Uterus (tissue), 3 donors: ENCODE measurements at regions not wholly inside any gene's neighbourhood (a gene's known extent, or its start where the extent isn't known, plus 50 kb on each side); places are given as distances from the start of the nearest gene placed in this dataset.

Experiments
- DNase-seq, 2 donors: peaks; one replicate each; pipeline ENCODE4 v3.0.0-alpha.2; 2019 to 2020
- H3K27ac ChIP-seq, 2 donors: fragments of 200-600 bp; sonication (generic); 1 replicate in 1 of 2; 2 replicates in 1 of 2; pipeline ENCODE4 v1.5.1; 2016 to 2018
- H3K27me3 ChIP-seq, 2 donors: fragments of 200-600 bp; sonication (generic); one replicate each; pipeline ENCODE4 v1.5.1; 2018 to 2019; ENCODE audit warnings: control low read depth in 1 of 2
- H3K36me3 ChIP-seq, 2 donors: fragments of 200-600 bp; sonication (generic); one replicate each; pipeline ENCODE4 v1.5.1; 2019; ENCODE audit warnings: control low read depth in 1 of 2
- H3K4me1 ChIP-seq, 2 donors: fragments of 200-600 bp; sonication (generic); one replicate each; pipeline ENCODE4 v1.5.1; 2018 to 2019; ENCODE audit warnings: control low read depth in 1 of 2
- H3K4me3 ChIP-seq, 2 donors: fragments of 200-600 bp; sonication (generic); 1 replicate in 1 of 2; 2 replicates in 1 of 2; pipeline ENCODE4 v1.5.1; 2018 to 2019; ENCODE audit warnings: mild to moderate bottlenecking in 1 of 2
- H3K9me3 ChIP-seq, 2 donors: fragments of 200-600 bp; sonication (generic); one replicate each; pipeline ENCODE4 v1.5.1; 2019; ENCODE audit warnings: control low read depth in 1 of 2
- CTCF ChIP-seq, 4 experiments: fragments of 200-600 bp in 2 of 4; fragments of 450-650 bp in 2 of 4; sonication (generic) in 2 of 4; IDR thresholded peaks; one replicate each; pipeline ENCODE4 v1.5.1; 2016 to 2019; ENCODE audit warnings: antibody characterized with exemption in 4 of 4, mild to moderate bottlenecking in 2 of 4, moderate library complexity in 1 of 4
- POLR2A ChIP-seq, 2 donors: fragments of 450-650 bp; IDR thresholded peaks; one replicate each; pipeline ENCODE4 v1.6.1; 2016; ENCODE audit warnings: antibody characterized with exemption in 2 of 2, mild to moderate bottlenecking in 1 of 2, moderate library complexity in 1 of 2
- intact Hi-C: fragments of 100-400 bp; cut with DNase I; formaldehyde crosslinking; loops from one replicate; pipeline ENCODE4 v1.15.1; 2023; ENCODE audit warnings: low total_unique reads
- donor health status: DM: yes; HTN: yes; CAD: no.

GRCh38 chr10:75292794-75293445 is 57.2 kb upstream of the COMTD1 start:
- no peak for DNase-seq
- Histone ChIP-seq H3K4me1 (peaks cover 0 to 7% of the 10 kb centered on the region in 2 donors), H3K27me3 (no peaks in the 10 kb centered on the region), H3K9me3 (no peaks in the 10 kb centered on the region), H3K4me3 (no peak overlapping the region), H3K27ac (peak overlapping the region; percentile 93 to 97), H3K36me3 (no peaks in the 10 kb centered on the region)
- intact Hi-C loops: no loop called here
- TF ChIP-seq POLR2A (IDR thresholded peaks at IDR 0.05) (no peak), CTCF (IDR thresholded peaks at IDR 0.05) (no peak)

GRCh38 chr10:75291805-75292204 is 56.0 kb upstream of the COMTD1 start:
- no peak for DNase-seq
- no peak overlapping the region for H3K4me3 ChIP-seq
- H3K4me1 ChIP-seq: peaks cover 0 to 7% of the 10 kb centered on the region in 2 donors
- intact Hi-C loops: no loop called here
- H3K27me3 ChIP-seq: no peaks in the 10 kb centered on the region
- H3K36me3 ChIP-seq: no peaks in the 10 kb centered on the region
- no peak overlapping the region for H3K27ac ChIP-seq
- no peaks in the 10 kb centered on the region for H3K9me3 ChIP-seq
- TF ChIP-seq POLR2A (IDR thresholded peaks at IDR 0.05) (no peak), CTCF (IDR thresholded peaks at IDR 0.05) (no peak)

- no peak for DNase-seq
- no peaks in the 10 kb centered on the region for H3K27me3 ChIP-seq
- H3K4me3 ChIP-seq: no peak overlapping the region
- intact Hi-C loops: no loop called here
- no peak for TF ChIP-seq POLR2A (IDR thresholded peaks at IDR 0.05)
- no peak for TF ChIP-seq CTCF (IDR thresholded peaks at IDR 0.05)
- no peaks in the 10 kb centered on the region for H3K4me1 ChIP-seq
- no peaks in the 10 kb centered on the region for H3K9me3 ChIP-seq
- H3K36me3 ChIP-seq: no peaks in the 10 kb centered on the region
- no peak overlapping the region for H3K27ac ChIP-seq
Measured at GRCh38 chr10:75288140-75288711, 52.5 kb upstream of the COMTD1 start.

- H3K36me3 ChIP-seq: no peaks in the 10 kb centered on the region
- H3K27me3 ChIP-seq: no peaks in the 10 kb centered on the region
- H3K9me3 ChIP-seq: no peaks in the 10 kb centered on the region
- no peak overlapping the region for H3K4me3 ChIP-seq
- TF ChIP-seq POLR2A (IDR thresholded peaks at IDR 0.05): no peak
- no peak for TF ChIP-seq CTCF (IDR thresholded peaks at IDR 0.05)
- no peaks in the 10 kb centered on the region for H3K4me1 ChIP-seq
- no peak for DNase-seq
- intact Hi-C loops: no loop called here
- no peak overlapping the region for H3K27ac ChIP-seq
Measured at GRCh38 chr10:75287697-75288096, 51.9 kb upstream of the COMTD1 start.

- H3K27ac ChIP-seq: no peak overlapping the region
- H3K36me3 ChIP-seq: no peaks in the 10 kb centered on the region
- intact Hi-C loops: no loop called here
- no peaks in the 10 kb centered on the region for H3K9me3 ChIP-seq
- no peaks in the 10 kb centered on the region for H3K27me3 ChIP-seq
- no peak overlapping the region for H3K4me3 ChIP-seq
- DNase-seq: no peak
- TF ChIP-seq POLR2A (IDR thresholded peaks at IDR 0.05) (no peak), CTCF (IDR thresholded peaks at IDR 0.05) (no peak)
- H3K4me1 ChIP-seq: no peaks in the 10 kb centered on the region
Measured at GRCh38 chr10:75286901-75287300, 51.1 kb upstream of the COMTD1 start.
